Testis (tissue), 2 donors: ENCODE measurements at regions not wholly inside any gene's neighbourhood (a gene's known extent, or its start where the extent isn't known, plus 50 kb on each side); places are given as distances from the start of the nearest gene placed in this dataset.

ENCODE experiments used
- DNase-seq: peaks from one replicate; pipeline ENCODE4 v3.0.0-alpha.2; 2019
- H3K27ac ChIP-seq, 2 donors: fragments of 200-600 bp; sonication (generic); one replicate each; pipeline ENCODE4 v1.5.1; 2019
- H3K27me3 ChIP-seq: fragments of 200-600 bp; sonication (generic); one replicate; pipeline ENCODE4 v1.5.1; 2019
- H3K36me3 ChIP-seq: fragments of 200-600 bp; sonication (generic); one replicate; pipeline ENCODE4 v1.5.1; 2017; ENCODE audit warnings: low read depth; ENCODE audit errors: missing control alignments
- H3K4me1 ChIP-seq: fragments of 200-600 bp; sonication (generic); one replicate; pipeline ENCODE4 v1.5.1; 2019
- H3K4me3 ChIP-seq, 2 donors: fragments of 200-600 bp; sonication (generic); one replicate each; pipeline ENCODE4 v1.5.1; 2017 to 2019
- H3K9me3 ChIP-seq: fragments of 200-600 bp; sonication (generic); one replicate; pipeline ENCODE4 v1.5.1; 2017
- POLR2A ChIP-seq: fragments of 450-650 bp; IDR thresholded peaks from one replicate; pipeline ENCODE4 v1.6.1; 2017; ENCODE audit warnings: antibody characterized with exemption, mild to moderate bottlenecking, moderate library complexity
- WGBS, 2 donors: methylation state at CpG; one replicate each; pipeline ENCODE4 v1.1.5; 2018; 5-methylcytosine and 5-hydroxymethylcytosine counted together
- intact Hi-C: fragments of 100-400 bp; cut with DNase I; formaldehyde crosslinking; loops from one replicate; pipeline ENCODE4 v1.15.1; 2023; ENCODE audit warnings: low total_unique reads
- TF ChIP-seq, protein P1 (sequence below), 3 experiments: fragments of 450-650 bp in 2 of 3; fragments of 200-600 bp in 1 of 3; sonication (generic) in 1 of 3; IDR thresholded peaks; one replicate each; pipeline ENCODE4 v1.5.1; 2016 to 2019; ENCODE audit warnings: antibody characterized with exemption in 3 of 3, mild to moderate bottlenecking in 2 of 3, moderate library complexity in 1 of 3

DNA sequence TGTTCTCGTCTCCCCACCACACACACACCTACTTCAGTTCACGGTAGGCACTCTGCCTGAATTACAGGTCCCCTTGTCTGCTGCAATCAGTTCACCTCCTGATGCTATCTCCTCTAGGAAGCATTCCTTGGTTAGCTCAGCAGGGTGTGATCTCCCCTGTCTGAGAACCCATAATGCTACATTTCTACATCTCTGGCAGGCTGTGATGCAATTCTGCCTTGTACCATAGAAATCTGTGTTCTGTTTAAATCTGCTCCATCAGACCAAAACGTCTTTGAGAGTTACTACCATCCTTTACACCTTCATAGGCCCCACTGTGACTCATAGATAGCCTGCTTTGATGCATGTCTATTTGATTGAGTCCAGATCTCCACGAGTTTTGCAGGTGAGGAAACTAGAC lies 103.9 kb downstream of the TTC32 start:
- 71 to 87% methylated on average over 4 of the region's 4 CpGs for WGBS, 2 donors
- Histone ChIP-seq H3K9me3 (no peaks in the 10 kb centered on the region), H3K36me3 (no peaks in the 10 kb centered on the region), H3K27ac (no peak overlapping the region), H3K4me3 (no peak overlapping the region), H3K4me1 (no peaks in the 10 kb centered on the region), H3K27me3 (no peaks in the 10 kb centered on the region)
- intact Hi-C loops, result no loop called here
- no peak for TF ChIP-seq POLR2A
- TF ChIP-seq, protein P1, sequence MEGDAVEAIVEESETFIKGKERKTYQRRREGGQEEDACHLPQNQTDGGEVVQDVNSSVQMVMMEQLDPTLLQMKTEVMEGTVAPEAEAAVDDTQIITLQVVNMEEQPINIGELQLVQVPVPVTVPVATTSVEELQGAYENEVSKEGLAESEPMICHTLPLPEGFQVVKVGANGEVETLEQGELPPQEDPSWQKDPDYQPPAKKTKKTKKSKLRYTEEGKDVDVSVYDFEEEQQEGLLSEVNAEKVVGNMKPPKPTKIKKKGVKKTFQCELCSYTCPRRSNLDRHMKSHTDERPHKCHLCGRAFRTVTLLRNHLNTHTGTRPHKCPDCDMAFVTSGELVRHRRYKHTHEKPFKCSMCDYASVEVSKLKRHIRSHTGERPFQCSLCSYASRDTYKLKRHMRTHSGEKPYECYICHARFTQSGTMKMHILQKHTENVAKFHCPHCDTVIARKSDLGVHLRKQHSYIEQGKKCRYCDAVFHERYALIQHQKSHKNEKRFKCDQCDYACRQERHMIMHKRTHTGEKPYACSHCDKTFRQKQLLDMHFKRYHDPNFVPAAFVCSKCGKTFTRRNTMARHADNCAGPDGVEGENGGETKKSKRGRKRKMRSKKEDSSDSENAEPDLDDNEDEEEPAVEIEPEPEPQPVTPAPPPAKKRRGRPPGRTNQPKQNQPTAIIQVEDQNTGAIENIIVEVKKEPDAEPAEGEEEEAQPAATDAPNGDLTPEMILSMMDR (IDR thresholded peaks at IDR 0.05), result no peak
- DNase-seq, result no peak

DNA sequence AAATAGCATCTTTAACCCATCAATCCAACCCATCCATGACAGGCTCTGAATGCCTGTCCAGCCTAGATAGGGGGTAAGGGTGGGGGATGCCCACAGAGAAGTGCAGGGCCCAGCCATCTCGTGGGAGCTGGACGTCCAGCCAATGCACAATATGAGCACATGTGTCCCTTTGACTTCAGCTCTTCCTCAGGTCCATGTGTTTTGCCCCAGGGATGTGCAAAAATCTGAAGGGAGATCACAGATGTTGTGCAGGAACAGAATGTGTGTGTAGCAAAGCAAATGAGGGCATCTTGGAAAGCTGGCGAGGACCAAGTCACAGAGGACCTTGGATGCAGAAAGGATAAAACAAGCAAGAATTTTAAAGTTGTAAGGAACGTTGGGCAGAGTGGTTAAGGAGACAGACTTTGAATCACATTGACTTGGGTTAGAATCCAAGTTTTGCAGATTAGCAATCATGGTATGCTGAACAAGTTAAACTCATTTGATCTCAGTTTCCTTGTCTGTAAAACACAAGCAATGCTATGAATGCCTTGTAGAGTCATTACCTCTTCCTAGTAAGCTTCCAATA lies 104.5 kb downstream of the TTC32 start:
- intact Hi-C loops, result no loop called here
- no peak overlapping the region for H3K27ac ChIP-seq
- 80 to 87% methylated on average over 4 of the region's 4 CpGs for WGBS, 2 donors

DNA sequence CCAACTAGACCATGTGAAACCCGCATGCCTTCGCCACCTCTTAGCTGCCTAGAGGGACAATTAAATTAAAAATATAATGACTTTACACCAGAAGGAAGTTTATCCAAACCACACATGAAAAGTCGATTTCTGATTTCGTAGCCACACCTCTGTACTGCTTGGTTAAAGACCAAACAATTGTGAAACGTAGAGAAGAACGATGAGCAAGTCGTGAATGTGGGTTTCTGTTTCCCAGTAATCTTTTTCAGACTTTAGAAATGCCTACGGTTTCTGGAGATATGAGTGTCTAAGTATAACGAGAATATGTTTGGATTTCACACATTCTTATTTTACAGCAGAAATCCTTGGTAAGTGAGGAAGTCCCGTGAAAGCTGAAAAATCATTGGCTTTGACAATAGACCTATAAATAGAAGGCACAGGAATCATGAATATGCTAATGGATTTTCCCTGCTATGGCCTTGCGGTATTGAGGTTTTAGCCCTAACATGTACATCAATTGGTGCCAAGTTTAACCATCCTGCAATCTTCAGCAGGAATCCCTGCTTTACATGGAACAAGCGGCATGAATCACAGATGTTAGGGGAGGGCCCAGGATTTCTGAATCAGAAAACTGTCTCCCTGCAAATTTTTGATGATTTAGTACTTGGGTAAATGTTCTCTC lies 105.6 kb downstream of the TTC32 start:
- H3K4me1 ChIP-seq, result no peaks in the 10 kb centered on the region
- TF ChIP-seq POLR2A, result no peak
- TF ChIP-seq, protein P1 (IDR thresholded peaks at IDR 0.05), result no peak
- H3K4me3 ChIP-seq, result no peak overlapping the region
- no peak for DNase-seq
- H3K27ac ChIP-seq, result no peak overlapping the region
- H3K27me3 ChIP-seq, result no peaks in the 10 kb centered on the region
- intact Hi-C loops, result no loop called here
- H3K36me3 ChIP-seq, result no peaks in the 10 kb centered on the region
- 85 to 91% methylated on average over 12 of the region's 12 CpGs for WGBS, 2 donors
- no peaks in the 10 kb centered on the region for H3K9me3 ChIP-seq

More for the DNA sequence above, 104.5 kb downstream of the TTC32 start:
- no peaks in the 10 kb centered on the region for H3K9me3 ChIP-seq
- no peaks in the 10 kb centered on the region for H3K36me3 ChIP-seq
- H3K4me3 ChIP-seq, result no peak overlapping the region
- no peaks in the 10 kb centered on the region for H3K27me3 ChIP-seq
- no peak for TF ChIP-seq POLR2A
- TF ChIP-seq, protein P1 (IDR thresholded peaks at IDR 0.05), result no peak
- DNase-seq, result no peak
- no peaks in the 10 kb centered on the region for H3K4me1 ChIP-seq

DNA sequence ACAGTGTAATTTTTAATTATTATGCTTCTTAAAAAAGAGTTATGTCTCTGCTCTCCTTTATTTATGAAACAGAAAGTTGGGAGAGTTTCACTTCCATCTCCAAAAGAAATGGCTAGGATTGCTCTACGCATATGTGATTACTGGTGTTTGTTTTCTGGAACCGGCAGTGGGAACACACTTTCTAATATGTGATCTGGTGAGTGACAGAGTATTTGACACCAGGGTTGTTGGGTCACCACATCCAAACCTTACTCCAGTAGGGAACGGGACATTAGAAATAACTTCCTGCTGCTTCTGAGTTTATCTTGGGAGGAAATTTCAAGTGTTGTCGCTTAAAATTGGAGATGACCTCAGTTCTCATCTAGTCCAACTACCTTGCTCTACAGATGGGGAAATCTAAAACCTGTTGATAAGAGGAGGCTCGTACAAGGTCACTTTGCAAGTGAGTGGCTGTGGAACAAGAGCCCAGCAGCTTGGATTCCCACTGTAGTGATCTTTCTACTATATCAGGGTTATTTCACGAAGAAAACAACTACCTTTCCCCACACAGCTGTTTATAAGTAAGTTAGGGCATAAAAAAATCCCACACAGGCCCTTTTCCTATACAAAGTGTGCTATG lies 108.5 kb downstream of the TTC32 start:
- Histone ChIP-seq H3K4me1 (no peaks in the 10 kb centered on the region), H3K27me3 (no peaks in the 10 kb centered on the region), H3K27ac (no peak overlapping the region), H3K4me3 (no peak overlapping the region), H3K36me3 (no peaks in the 10 kb centered on the region), H3K9me3 (no peaks in the 10 kb centered on the region)
- intact Hi-C loops, result no loop called here
- TF ChIP-seq, protein P1 (IDR thresholded peaks at IDR 0.05), result no peak
- TF ChIP-seq POLR2A, result no peak
- no peak for DNase-seq
- 79% methylated on average over 6 of the region's 6 CpGs for WGBS, 2 donors
